Keratinocyte (primary cell): ENCODE measurements at regions not wholly inside any gene's neighbourhood (a gene's known extent, or its start where the extent isn't known, plus 50 kb on each side); places are given as distances from the start of the nearest gene placed in this dataset.

ENCODE experiments used
- DNase-seq: peaks from one replicate; pipeline ENCODE4 v3.0.0-alpha.2; 2011; ENCODE audit warnings: low read depth, missing footprints, low spot score
- FAIRE-seq: peaks from 2 replicates; lab custom pipeline; 2011; peaks lifted over from hg19 to GRCh38; lab: Jason Lieb, UNC
- H2AFZ ChIP-seq: 2 replicates; pipeline ENCODE4 v1.6.0; 2012; ENCODE audit warnings: low read length, control low read depth, inconsistent platforms; ENCODE audit not compliant: control insufficient read depth
- H3K27ac ChIP-seq: 2 replicates; pipeline ENCODE4 v1.5.1; 2011; ENCODE audit warnings: low read length; ENCODE audit not compliant: control insufficient read depth, insufficient read depth
- H3K27me3 ChIP-seq: 3 replicates; pipeline ENCODE4 v1.6.0; 2011; ENCODE audit warnings: low read length; ENCODE audit not compliant: control insufficient read depth, insufficient read depth; ENCODE audit errors: extremely low read depth
- H3K36me3 ChIP-seq, 2 experiments: 2 replicates in 1 of 2; 3 replicates in 1 of 2; pipeline ENCODE4 v1.5.1; 2011; ENCODE audit warnings: low read length in 2 of 2, mild to moderate bottlenecking in 1 of 2; ENCODE audit not compliant: control insufficient read depth in 2 of 2, insufficient read depth in 2 of 2; ENCODE audit errors: extremely low read depth in 1 of 2
- H3K4me1 ChIP-seq: 3 replicates; pipeline ENCODE4 v1.5.1; 2011; ENCODE audit warnings: low read length; ENCODE audit not compliant: control insufficient read depth, insufficient read depth; ENCODE audit errors: extremely low read depth
- H3K4me2 ChIP-seq: 3 replicates; pipeline ENCODE4 v1.6.0; 2011; ENCODE audit warnings: low read depth, low read length; ENCODE audit not compliant: control insufficient read depth, insufficient read depth; ENCODE audit errors: extremely low read depth
- H3K4me3 ChIP-seq, 3 experiments: fragments of 200-600 bp in 1 of 3; sonication (generic) in 1 of 3; 2 replicates in 2 of 3; 3 replicates in 1 of 3; pipeline ENCODE4 v1.5.1; 2011 to 2016; ENCODE audit warnings: low read length in 3 of 3, mild to moderate bottlenecking in 3 of 3, control low read depth in 2 of 3, inconsistent platforms in 1 of 3, low read depth in 1 of 3, mixed read lengths in 1 of 3, mixed run types in 1 of 3, moderate library complexity in 1 of 3; ENCODE audit not compliant: control insufficient read depth in 2 of 3, insufficient read depth in 2 of 3; ENCODE audit errors: extremely low read depth in 1 of 3
- H3K79me2 ChIP-seq: 2 replicates; pipeline ENCODE4 v1.6.0; 2012; ENCODE audit warnings: low read length; ENCODE audit not compliant: control insufficient read depth, insufficient read depth
- H3K9ac ChIP-seq: 3 replicates; pipeline ENCODE4 v1.6.0; 2011; ENCODE audit warnings: low read length; ENCODE audit not compliant: control insufficient read depth, insufficient read depth; ENCODE audit errors: extremely low read depth
- H3K9me1 ChIP-seq: 3 replicates; pipeline ENCODE4 v1.6.0; 2011; ENCODE audit warnings: low read length; ENCODE audit not compliant: control insufficient read depth, insufficient read depth; ENCODE audit errors: extremely low read depth
- H3K9me3 ChIP-seq: 2 replicates; pipeline ENCODE4 v1.5.1; 2012; ENCODE audit warnings: low read depth, low read length; ENCODE audit not compliant: control insufficient read depth
- H4K20me1 ChIP-seq: 3 replicates; pipeline ENCODE4 v1.6.0; 2011; ENCODE audit warnings: low read length; ENCODE audit not compliant: control insufficient read depth, insufficient read depth; ENCODE audit errors: extremely low read depth
- EZH2 ChIP-seq: IDR thresholded peaks from one replicate; pipeline ENCODE4 v1.6.1; 2012; ENCODE audit warnings: inconsistent platforms, mild to moderate bottlenecking, low read length, moderate library complexity
- dilution Hi-C: fragments of 300-500 bp; cut with MboI; formaldehyde crosslinking; loops from one replicate; pipeline ENCODE4 v1.7.0; 2020; ENCODE audit warnings: low sequenced_read_pairs; ENCODE audit not compliant: extremely low pct_ligation_motif_present
- TF ChIP-seq, protein P1 (sequence below), 3 experiments: IDR thresholded peaks in 1 of 3; conservative IDR thresholded peaks in 1 of 3; optimal IDR thresholded peaks in 1 of 3; 2 replicates in 2 of 3; 3 replicates in 1 of 3; pipeline versions ENCODE3 to v1.5.1; 2011; ENCODE audit warnings: low read length in 3 of 3, mild to moderate bottlenecking in 3 of 3, moderate library complexity in 2 of 3, control low read depth in 1 of 3, inconsistent platforms in 1 of 3; ENCODE audit not compliant: insufficient read depth in 2 of 3; ENCODE audit errors: extremely low read depth in 1 of 3

DNA sequence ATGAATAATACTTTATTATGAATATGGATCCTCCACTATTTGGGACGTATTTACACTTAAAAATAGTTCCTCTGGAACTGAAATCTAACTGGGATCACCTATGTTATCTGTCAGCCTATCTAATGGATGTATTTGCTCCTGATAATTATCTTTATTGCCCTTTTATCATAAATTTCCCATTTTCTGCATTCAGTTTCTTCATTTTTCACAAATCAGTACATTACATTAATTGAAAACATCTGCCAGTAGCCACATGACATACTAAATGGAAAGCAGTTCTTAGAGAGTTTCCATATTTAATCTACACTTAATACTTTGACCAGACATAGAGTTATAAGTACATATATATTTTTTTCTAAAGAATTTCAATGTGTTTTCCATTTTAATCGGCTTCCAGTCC lies 888.8 kb downstream of the SLITRK6 start:
- no peak overlapping the region for H3K4me3 ChIP-seq
- H3K4me2 ChIP-seq = no peak overlapping the region
- FAIRE-seq (no peak), DNase-seq (no peak)
- no peak overlapping the region for H2AFZ ChIP-seq
- dilution Hi-C loops = no loop called here
- no peaks in the 10 kb centered on the region for H3K9me3 ChIP-seq
- H4K20me1 ChIP-seq = no peaks in the 10 kb centered on the region
- H3K27ac ChIP-seq = no peak overlapping the region
- no peaks in the 10 kb centered on the region for H3K27me3 ChIP-seq
- H3K36me3 ChIP-seq = no peaks in the 10 kb centered on the region
- no peak for TF ChIP-seq EZH2
- TF ChIP-seq, protein P1, sequence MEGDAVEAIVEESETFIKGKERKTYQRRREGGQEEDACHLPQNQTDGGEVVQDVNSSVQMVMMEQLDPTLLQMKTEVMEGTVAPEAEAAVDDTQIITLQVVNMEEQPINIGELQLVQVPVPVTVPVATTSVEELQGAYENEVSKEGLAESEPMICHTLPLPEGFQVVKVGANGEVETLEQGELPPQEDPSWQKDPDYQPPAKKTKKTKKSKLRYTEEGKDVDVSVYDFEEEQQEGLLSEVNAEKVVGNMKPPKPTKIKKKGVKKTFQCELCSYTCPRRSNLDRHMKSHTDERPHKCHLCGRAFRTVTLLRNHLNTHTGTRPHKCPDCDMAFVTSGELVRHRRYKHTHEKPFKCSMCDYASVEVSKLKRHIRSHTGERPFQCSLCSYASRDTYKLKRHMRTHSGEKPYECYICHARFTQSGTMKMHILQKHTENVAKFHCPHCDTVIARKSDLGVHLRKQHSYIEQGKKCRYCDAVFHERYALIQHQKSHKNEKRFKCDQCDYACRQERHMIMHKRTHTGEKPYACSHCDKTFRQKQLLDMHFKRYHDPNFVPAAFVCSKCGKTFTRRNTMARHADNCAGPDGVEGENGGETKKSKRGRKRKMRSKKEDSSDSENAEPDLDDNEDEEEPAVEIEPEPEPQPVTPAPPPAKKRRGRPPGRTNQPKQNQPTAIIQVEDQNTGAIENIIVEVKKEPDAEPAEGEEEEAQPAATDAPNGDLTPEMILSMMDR (optimal IDR thresholded peaks at IDR 0.05 in 1 of 3, IDR thresholded peaks at IDR 0.05 in 1 of 3, conservative IDR thresholded peaks at IDR 0.05 in 1 of 3; ENCODE audit: extremely low read depth in 1 of 3, insufficient read depth in 2 of 3, low read length in 3 of 3) = no peak
- H3K4me1 ChIP-seq = no peaks in the 10 kb centered on the region
- H3K9ac ChIP-seq = no peak overlapping the region
- H3K79me2 ChIP-seq = no peaks in the 10 kb centered on the region
- no peaks in the 10 kb centered on the region for H3K9me1 ChIP-seq

DNA sequence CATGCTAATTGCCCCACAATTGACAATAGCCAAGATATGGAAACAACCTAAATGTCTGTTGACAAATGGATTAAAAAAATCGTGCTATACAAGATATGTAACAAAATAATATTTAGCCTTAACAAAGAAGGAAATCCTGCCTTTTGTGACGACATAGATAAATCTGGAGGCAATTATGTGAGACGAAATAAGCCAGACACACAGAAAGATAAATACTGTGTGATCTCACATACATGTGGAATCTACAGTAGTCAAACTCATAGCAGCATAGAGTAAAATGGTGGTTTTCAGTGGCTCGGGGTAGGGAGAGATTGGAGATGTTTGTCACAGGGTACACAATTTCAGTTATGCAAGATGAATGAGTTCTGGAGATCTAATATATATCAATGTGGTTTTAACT lies 895.8 kb downstream of the SLITRK6 start:
- no peak for TF ChIP-seq EZH2
- TF ChIP-seq, protein P1 (optimal IDR thresholded peaks at IDR 0.05 in 1 of 3, IDR thresholded peaks at IDR 0.05 in 1 of 3, conservative IDR thresholded peaks at IDR 0.05 in 1 of 3; ENCODE audit: extremely low read depth in 1 of 3, insufficient read depth in 2 of 3, low read length in 3 of 3) = no peak
- H3K4me1 ChIP-seq = no peaks in the 10 kb centered on the region
- H3K36me3 ChIP-seq = no peaks in the 10 kb centered on the region
- H3K9me3 ChIP-seq = no peaks in the 10 kb centered on the region
- no peak overlapping the region for H3K4me3 ChIP-seq
- H3K4me2 ChIP-seq = no peak overlapping the region
- no peaks in the 10 kb centered on the region for H4K20me1 ChIP-seq
- no peak for FAIRE-seq
- no peaks in the 10 kb centered on the region for H3K9me1 ChIP-seq
- no peak overlapping the region for H3K27ac ChIP-seq
- no peak for DNase-seq
- H3K9ac ChIP-seq = no peak overlapping the region
- no peaks in the 10 kb centered on the region for H3K27me3 ChIP-seq
- H3K79me2 ChIP-seq = no peaks in the 10 kb centered on the region
- H2AFZ ChIP-seq = no peak overlapping the region
- dilution Hi-C loops = no loop called here
